HepG2 (cell line): ENCODE measurements at regions not wholly inside any gene's neighbourhood (a gene's known extent, or its start where the extent isn't known, plus 50 kb on each side); places are given as distances from the start of the nearest gene placed in this dataset.

Experiments
- ATAC-seq: fragments of 200-7000 bp; cut with Tn5 transposase; 3 replicates; pipeline ENCODE4 v1.9.1; 2020; ENCODE audit warnings: mild to moderate bottlenecking, moderate library complexity
- BruUV-seq: library from RNA; stranded (reverse); fragments of 400-500 nt; replicated peaks from 2 replicates; lab custom pipeline; 2021; lab: Mats Ljungman, UMichigan
- CTCF ChIA-PET: fragments of 300-600 bp; formaldehyde crosslinking; extraction: SDS; loops from one replicate; lab custom pipeline; 2021; ENCODE audit warnings: low total read pairs, inconsistent platforms, low intra/inter-chr PET ratio; lab: Yijun Ruan, JAX
- POLR2A ChIA-PET: fragments of 350-600 bp; sonication (Branson Sonifier 250); formaldehyde crosslinking; loops from one replicate; lab custom pipeline; 2020; ENCODE audit warnings: antibody characterized with exemption, inconsistent platforms; lab: Yijun Ruan, JAX
- DNase-seq: peaks from one replicate; pipeline ENCODE4 v3.0.0-alpha.2; 2015; ENCODE audit warnings: low spot score
- FAIRE-seq: peaks from 3 replicates; lab custom pipeline; 2011; peaks lifted over from hg19 to GRCh38; lab: Jason Lieb, UNC
- H2AFZ ChIP-seq: one replicate; pipeline ENCODE4 v1.6.1; 2011; ENCODE audit warnings: low read length, inconsistent platforms
- H3K27ac ChIP-seq: fragments of 300-600 bp; 3 replicates; pipeline ENCODE4 v1.8.0; 2011; ENCODE audit warnings: mixed run types, mild to moderate bottlenecking, mixed read lengths, low read length, inconsistent platforms; ENCODE audit not compliant: insufficient read depth; ENCODE audit errors: extremely low read length
- H3K27me3 ChIP-seq, 2 experiments: fragments of 200-600 bp in 1 of 2; 2 replicates in 1 of 2; 3 replicates in 1 of 2; pipeline versions ENCODE4 v1.6.0 to v1.8.0; 2011; ENCODE audit warnings: low read length in 2 of 2, mild to moderate bottlenecking in 2 of 2, moderate library complexity in 2 of 2, inconsistent platforms in 1 of 2; ENCODE audit not compliant: insufficient read depth in 2 of 2, control insufficient read depth in 1 of 2
- H3K36me3 ChIP-seq, 2 experiments: fragments of 200-600 bp in 1 of 2; replicated peaks in 1 of 2; 2 replicates in 1 of 2; 3 replicates in 1 of 2; pipeline versions ENCODE4 v1.5.1 to v1.8.0; 2011; ENCODE audit warnings: low read length in 2 of 2, inconsistent platforms in 1 of 2; ENCODE audit not compliant: insufficient read depth in 2 of 2, control insufficient read depth in 1 of 2
- H3K4me1 ChIP-seq: 2 replicates; pipeline ENCODE4 v1.5.1; 2012; ENCODE audit warnings: low read length, inconsistent platforms; ENCODE audit not compliant: insufficient read depth
- H3K4me2 ChIP-seq: 2 replicates; pipeline ENCODE4 v1.6.0; 2011; ENCODE audit warnings: low read depth, low read length, inconsistent platforms
- H3K4me3 ChIP-seq, 3 experiments: fragments of 200-600 bp in 1 of 3; sonication (generic), shearing (Covaris generic) in 1 of 3; replicated peaks in 1 of 3; 2 replicates each; pipeline ENCODE4 v1.5.1; 2011 to 2016; ENCODE audit warnings: low read length in 3 of 3, inconsistent platforms in 2 of 3, low read depth in 2 of 3, mild to moderate bottlenecking in 2 of 3, control low read depth in 1 of 3, mixed read lengths in 1 of 3; ENCODE audit not compliant: insufficient read depth in 1 of 3
- H3K79me2 ChIP-seq: one replicate; pipeline ENCODE4 v1.6.1; 2011; ENCODE audit warnings: low read length, inconsistent platforms; ENCODE audit not compliant: insufficient read depth
- H3K9ac ChIP-seq: 2 replicates; pipeline ENCODE4 v1.6.0; 2011; ENCODE audit warnings: mild to moderate bottlenecking, low read depth, low read length, inconsistent platforms; ENCODE audit not compliant: insufficient read depth
- H3K9me3 ChIP-seq: 2 replicates; pipeline ENCODE4 v1.5.1; 2012; ENCODE audit warnings: mild to moderate bottlenecking, low read length
- H4K20me1 ChIP-seq: 2 replicates; pipeline ENCODE4 v1.6.0; 2011; ENCODE audit warnings: inconsistent platforms, mild to moderate bottlenecking, low read length, moderate library complexity; ENCODE audit not compliant: insufficient read depth
- RELA ChIP-seq: sonication (generic); formaldehyde crosslinking; IDR thresholded peaks from 2 replicates; pipeline ENCODE4 v1.4.0; 2020; ENCODE audit warnings: missing genetic modification reagents
- WGBS: methylation state at CpG from one replicate; pipeline ENCODE4 v1.1.6; 2017; ENCODE audit warnings: low lambda C conversion rate; 5-methylcytosine and 5-hydroxymethylcytosine counted together
- in situ Hi-C: cut with HindIII; loops from 2 replicates; pipeline ENCODE4 v1.10.0; 2017; ENCODE audit warnings: low pct_unique_long_range_greater_than_20kb; ENCODE audit not compliant: extremely low pct_ligation_motif_present
- intact Hi-C: fragments of 100-400 bp; cut with micrococcal nuclease; formaldehyde crosslinking; loops from one replicate; pipeline ENCODE4 v1.10.0; 2022; ENCODE audit not compliant: unreplicated experiment
- TF ChIP-seq, protein P1 (sequence below): sonication (generic); formaldehyde crosslinking; IDR thresholded peaks from 2 replicates; pipeline ENCODE4 v1.8.0; 2022; ENCODE audit warnings: missing genetic modification reagents, mild to moderate bottlenecking, inconsistent platforms, borderline replicate concordance
- TF ChIP-seq, protein P2 (sequence below): sonication (generic); formaldehyde crosslinking; IDR thresholded peaks from 2 replicates; pipeline ENCODE4 v1.5.0; 2020; ENCODE audit warnings: mild to moderate bottlenecking, missing genetic modification reagents
- TF ChIP-seq, protein P3 (sequence below): sonication (generic); formaldehyde crosslinking; IDR thresholded peaks from 2 replicates; pipeline ENCODE4 v1.5.1; 2020; ENCODE audit warnings: missing genetic modification reagents, mild to moderate bottlenecking, borderline replicate concordance

DNA sequence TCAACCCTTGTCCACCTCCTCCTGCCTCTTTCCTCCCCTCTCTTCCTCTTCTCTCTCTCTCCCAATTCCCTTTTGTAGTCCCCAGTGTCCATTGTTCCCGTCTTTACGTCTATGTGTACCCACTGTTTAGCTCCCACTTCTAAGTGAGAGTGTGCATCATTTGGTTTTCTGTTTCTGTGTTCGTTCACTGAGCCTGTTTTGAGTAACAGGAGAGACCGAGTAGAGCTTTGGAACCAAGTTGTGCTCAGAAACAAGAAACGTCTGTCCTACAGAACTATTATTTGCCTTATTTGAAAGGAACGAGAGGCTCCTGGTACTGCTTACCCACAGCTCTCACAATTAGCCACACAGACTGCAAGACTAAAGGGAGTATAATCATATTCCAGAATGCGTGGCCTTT, 50.1 kb upstream of the MAPRE2 start:
- CTCF ChIA-PET: no interaction called here
- no peak overlapping the region for H3K4me3 ChIP-seq
- no peak for FAIRE-seq
- peaks cover 9% of the 10 kb centered on the region for H3K79me2 ChIP-seq
- TF ChIP-seq RELA (CRISPR knock-in tag): no peak
- TF ChIP-seq, protein P1, sequence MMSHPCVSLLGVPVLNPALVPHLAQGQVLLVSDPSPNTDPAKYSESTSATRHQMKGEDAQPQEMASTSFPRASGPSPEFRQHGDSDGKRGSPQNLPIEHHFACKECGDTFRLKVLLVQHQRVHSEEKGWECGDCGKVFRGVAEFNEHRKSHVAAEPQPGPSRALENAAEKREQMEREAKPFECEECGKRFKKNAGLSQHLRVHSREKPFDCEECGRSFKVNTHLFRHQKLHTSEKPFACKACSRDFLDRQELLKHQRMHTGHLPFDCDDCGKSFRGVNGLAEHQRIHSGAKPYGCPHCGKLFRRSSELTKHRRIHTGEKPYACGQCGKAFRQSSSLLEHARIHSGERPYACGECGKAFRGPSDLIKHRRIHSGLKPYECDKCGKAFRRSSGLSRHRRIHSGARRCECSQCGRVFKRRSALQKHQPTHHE (CRISPR knock-in tag): no peak
- TF ChIP-seq, protein P2, sequence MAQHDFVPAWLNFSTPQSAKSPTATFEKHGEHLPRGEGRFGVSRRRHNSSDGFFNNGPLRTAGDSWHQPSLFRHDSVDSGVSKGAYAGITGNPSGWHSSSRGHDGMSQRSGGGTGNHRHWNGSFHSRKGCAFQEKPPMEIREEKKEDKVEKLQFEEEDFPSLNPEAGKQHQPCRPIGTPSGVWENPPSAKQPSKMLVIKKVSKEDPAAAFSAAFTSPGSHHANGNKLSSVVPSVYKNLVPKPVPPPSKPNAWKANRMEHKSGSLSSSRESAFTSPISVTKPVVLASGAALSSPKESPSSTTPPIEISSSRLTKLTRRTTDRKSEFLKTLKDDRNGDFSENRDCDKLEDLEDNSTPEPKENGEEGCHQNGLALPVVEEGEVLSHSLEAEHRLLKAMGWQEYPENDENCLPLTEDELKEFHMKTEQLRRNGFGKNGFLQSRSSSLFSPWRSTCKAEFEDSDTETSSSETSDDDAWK (CRISPR knock-in tag): no peak
- TF ChIP-seq, protein P3, sequence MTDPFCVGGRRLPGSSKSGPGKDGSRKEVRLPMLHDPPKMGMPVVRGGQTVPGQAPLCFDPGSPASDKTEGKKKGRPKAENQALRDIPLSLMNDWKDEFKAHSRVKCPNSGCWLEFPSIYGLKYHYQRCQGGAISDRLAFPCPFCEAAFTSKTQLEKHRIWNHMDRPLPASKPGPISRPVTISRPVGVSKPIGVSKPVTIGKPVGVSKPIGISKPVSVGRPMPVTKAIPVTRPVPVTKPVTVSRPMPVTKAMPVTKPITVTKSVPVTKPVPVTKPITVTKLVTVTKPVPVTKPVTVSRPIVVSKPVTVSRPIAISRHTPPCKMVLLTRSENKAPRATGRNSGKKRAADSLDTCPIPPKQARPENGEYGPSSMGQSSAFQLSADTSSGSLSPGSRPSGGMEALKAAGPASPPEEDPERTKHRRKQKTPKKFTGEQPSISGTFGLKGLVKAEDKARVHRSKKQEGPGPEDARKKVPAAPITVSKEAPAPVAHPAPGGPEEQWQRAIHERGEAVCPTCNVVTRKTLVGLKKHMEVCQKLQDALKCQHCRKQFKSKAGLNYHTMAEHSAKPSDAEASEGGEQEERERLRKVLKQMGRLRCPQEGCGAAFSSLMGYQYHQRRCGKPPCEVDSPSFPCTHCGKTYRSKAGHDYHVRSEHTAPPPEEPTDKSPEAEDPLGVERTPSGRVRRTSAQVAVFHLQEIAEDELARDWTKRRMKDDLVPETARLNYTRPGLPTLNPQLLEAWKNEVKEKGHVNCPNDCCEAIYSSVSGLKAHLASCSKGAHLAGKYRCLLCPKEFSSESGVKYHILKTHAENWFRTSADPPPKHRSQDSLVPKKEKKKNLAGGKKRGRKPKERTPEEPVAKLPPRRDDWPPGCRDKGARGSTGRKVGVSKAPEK: no peak
- TF ChIP-seq, all 625 proteins: peak for 0
- Histone ChIP-seq H3K9ac (no peak overlapping the region), H4K20me1 (no peaks in the 10 kb centered on the region), H3K27ac (no peak overlapping the region), H3K9me3 (no peaks in the 10 kb centered on the region), H2AFZ (no peak overlapping the region), H3K4me2 (no peak overlapping the region), H3K27me3 (no peaks in the 10 kb centered on the region), H3K4me1 (no peaks in the 10 kb centered on the region), H3K36me3 (no peaks in the 10 kb centered on the region; a peak in 1 of 5 replicates)
- POLR2A ChIA-PET: interaction anchor here (0.6 kb wide), 1 partner anchor 83 kb away, joined by 6 read pairs; no protein-coding TSS in a partner anchor
- ATAC-seq (no peak), DNase-seq (no peak)
- no TSS peak for BruUV-seq
- 94% methylated on average over 7 of the region's 7 CpGs for WGBS
- intact Hi-C loops: no loop called here
- in situ Hi-C loops: no loop called here
